Endothelial cell of umbilical vein (primary cell): ENCODE measurements at regions not wholly inside any gene's neighbourhood (a gene's known extent, or its start where the extent isn't known, plus 50 kb on each side); places are given as distances from the start of the nearest gene placed in this dataset.

Source experiments
- BruUV-seq: library from RNA; stranded (reverse); fragments of 400-500 nt; replicated peaks from 2 replicates; lab custom pipeline; 2021; lab: Mats Ljungman, UMichigan
- CTCF ChIA-PET: fragments of 300-600, 350-600 bp; sonication (Branson Sonifier 250); formaldehyde crosslinking; loops from one replicate; lab custom pipeline; 2021; ENCODE audit warnings: antibody characterized with exemption, inconsistent platforms; lab: Charles Lee
- POLR2A ChIA-PET: fragments of 300-600, 350-600 bp; sonication (Branson Sonifier 250); formaldehyde crosslinking; loops from one replicate; lab custom pipeline; 2021; ENCODE audit warnings: antibody characterized with exemption, inconsistent platforms; lab: Charles Lee
- DNase-seq: peaks from one replicate; pipeline ENCODE4 v3.0.0-alpha.2; 2011; ENCODE audit warnings: low read depth, low spot score
- FAIRE-seq: peaks from 2 replicates; lab custom pipeline; 2011; peaks lifted over from hg19 to GRCh38; lab: Jason Lieb, UNC
- H2AFZ ChIP-seq: 2 replicates; pipeline ENCODE4 v1.6.0; 2012; ENCODE audit warnings: low read depth, low read length, control low read depth, inconsistent platforms
- H3K27ac ChIP-seq: 2 replicates; pipeline ENCODE4 v1.5.1; 2011; ENCODE audit warnings: low read depth, mild to moderate bottlenecking, control low read depth, low read length, moderate library complexity; ENCODE audit not compliant: insufficient read depth
- H3K27me3 ChIP-seq, 2 experiments: 2 replicates each; pipeline versions ENCODE4 v1.6.0 to v1.6.1; 2011; ENCODE audit warnings: low read length in 2 of 2, mixed read lengths in 1 of 2; ENCODE audit not compliant: control insufficient read depth in 2 of 2, insufficient read depth in 2 of 2
- H3K36me3 ChIP-seq, 2 experiments: 2 replicates in 1 of 2; 3 replicates in 1 of 2; pipeline ENCODE4 v1.5.1; 2011; ENCODE audit warnings: low read length in 2 of 2, mild to moderate bottlenecking in 1 of 2, moderate library complexity in 1 of 2; ENCODE audit not compliant: control insufficient read depth in 2 of 2, insufficient read depth in 2 of 2; ENCODE audit errors: extremely low read depth in 1 of 2
- H3K4me1 ChIP-seq: 3 replicates; pipeline ENCODE4 v1.5.1; 2011; ENCODE audit warnings: mild to moderate bottlenecking, low read length; ENCODE audit not compliant: control insufficient read depth, insufficient read depth; ENCODE audit errors: extremely low read depth
- H3K4me2 ChIP-seq: 2 replicates; pipeline ENCODE4 v1.6.1; 2011; ENCODE audit warnings: low read length, control low read depth, mixed read lengths; ENCODE audit not compliant: insufficient read depth
- H3K4me3 ChIP-seq, 3 experiments: fragments of 200-600 bp in 1 of 3; sonication (generic), shearing (Covaris generic) in 1 of 3; replicated peaks in 1 of 3; 2 replicates each; pipeline ENCODE4 v1.5.1; 2011 to 2016; ENCODE audit warnings: control low read depth in 3 of 3, low read length in 3 of 3, mild to moderate bottlenecking in 2 of 3, inconsistent platforms in 1 of 3, low read depth in 1 of 3, moderate library complexity in 1 of 3; ENCODE audit not compliant: insufficient read depth in 1 of 3
- H3K79me2 ChIP-seq: 2 replicates; pipeline ENCODE4 v1.6.0; 2012; ENCODE audit warnings: low read length, inconsistent platforms; ENCODE audit not compliant: control insufficient read depth, insufficient read depth
- H3K9ac ChIP-seq: replicated peaks from 2 replicates; pipeline ENCODE3; 2011; ENCODE audit warnings: low read length, control low read depth; ENCODE audit not compliant: insufficient read depth; ENCODE audit errors: extremely low read depth
- H3K9me1 ChIP-seq: replicated peaks from 3 replicates; pipeline ENCODE4 v1.6.0; 2011; ENCODE audit warnings: mild to moderate bottlenecking, low read length; ENCODE audit not compliant: control insufficient read depth, insufficient read depth; ENCODE audit errors: extremely low read depth
- H3K9me3 ChIP-seq: replicated peaks from 2 replicates; pipeline ENCODE4 v1.5.1; 2012; ENCODE audit warnings: low read length, inconsistent platforms; ENCODE audit not compliant: control insufficient read depth, insufficient read depth
- H4K20me1 ChIP-seq: replicated peaks from 2 replicates; pipeline ENCODE3; 2011; ENCODE audit warnings: mild to moderate bottlenecking, low read length; ENCODE audit not compliant: control insufficient read depth, insufficient read depth; ENCODE audit errors: extremely low read depth
- EZH2 ChIP-seq: IDR thresholded peaks from 2 replicates; pipeline ENCODE4 v1.6.1; 2012; ENCODE audit warnings: borderline replicate concordance, low read depth, mild to moderate bottlenecking, moderate library complexity, low read length, inconsistent platforms; ENCODE audit not compliant: severe bottlenecking
- FOS ChIP-seq: IDR thresholded peaks from 2 replicates; pipeline ENCODE4 v1.6.1; 2011; ENCODE audit warnings: mild to moderate bottlenecking, low read length, moderate library complexity, borderline replicate concordance; ENCODE audit not compliant: insufficient read depth
- GATA2 ChIP-seq: IDR thresholded peaks from 2 replicates; pipeline ENCODE4 v1.7.0; 2011; ENCODE audit warnings: low read depth, mild to moderate bottlenecking, moderate library complexity, mixed read lengths, low read length; ENCODE audit not compliant: insufficient read length, insufficient read depth
- JUN ChIP-seq: IDR thresholded peaks from 2 replicates; pipeline ENCODE4 v1.6.1; 2011; ENCODE audit warnings: borderline replicate concordance, low read depth; ENCODE audit not compliant: insufficient read length, insufficient read depth
- MAX ChIP-seq: IDR thresholded peaks from 2 replicates; pipeline ENCODE4 v1.6.1; 2011; ENCODE audit not compliant: insufficient read depth, insufficient read length
- MYC ChIP-seq: IDR thresholded peaks from one replicate; pipeline ENCODE4 v1.6.1; 2011; ENCODE audit warnings: mild to moderate bottlenecking, low read depth, low read length
- POLR2A ChIP-seq: IDR thresholded peaks from 2 replicates; pipeline ENCODE4 v1.6.1; 2012; ENCODE audit warnings: low read depth, mild to moderate bottlenecking, control low read depth, low read length
- POLR2AphosphoS5 ChIP-seq: IDR thresholded peaks from 2 replicates; pipeline ENCODE4 v1.6.1; 2012; ENCODE audit warnings: low read depth, mild to moderate bottlenecking, control low read depth, low read length, moderate library complexity; ENCODE audit not compliant: insufficient read depth
- dilution Hi-C: fragments of 300-500 bp; cut with MboI; formaldehyde crosslinking; loops from one replicate; pipeline ENCODE4 v1.15.0; 2019; ENCODE audit warnings: low sequenced_read_pairs; ENCODE audit not compliant: extremely low pct_ligation_motif_present
- intact Hi-C: fragments of 100-400 bp; cut with micrococcal nuclease; formaldehyde crosslinking; loops from one replicate; pipeline ENCODE4 v1.10.0; 2022
- TF ChIP-seq, protein P1 (sequence below), 2 donors: IDR thresholded peaks; 1 replicate in 1 of 2; 2 replicates in 1 of 2; pipeline ENCODE4 v1.5.1; 2011; ENCODE audit warnings: low read length in 2 of 2, mild to moderate bottlenecking in 2 of 2, moderate library complexity in 2 of 2, control low read depth in 1 of 2, inconsistent platforms in 1 of 2, low read depth in 1 of 2; ENCODE audit not compliant: insufficient read depth in 1 of 2; ENCODE audit errors: extremely low read depth in 1 of 2

DNA sequence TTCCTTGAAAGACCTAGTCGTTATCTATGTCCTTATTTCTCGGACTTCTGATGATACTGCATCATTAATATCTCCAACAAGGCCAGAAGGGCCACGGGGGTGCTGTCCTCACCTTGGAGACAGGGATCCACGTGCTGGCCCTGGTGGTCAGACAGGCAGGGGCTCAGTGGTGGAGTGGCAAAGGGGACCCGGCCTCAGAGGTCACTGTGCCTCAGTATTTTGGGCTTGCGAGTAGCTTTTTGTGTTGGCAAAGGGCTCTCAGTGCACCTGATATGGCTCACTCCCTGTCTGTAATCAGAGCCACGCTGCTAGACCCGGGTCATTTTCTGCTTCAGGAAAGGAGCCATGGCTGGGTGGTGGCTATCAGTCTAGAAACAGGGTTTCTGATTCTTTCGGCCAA is 135.1 kb downstream of the GADD45G start:
- H3K4me2 ChIP-seq = no peak overlapping the region
- no peaks in the 10 kb centered on the region for H3K4me1 ChIP-seq
- H3K27me3 ChIP-seq = no peaks in the 10 kb centered on the region
- DNase-seq (no peak), FAIRE-seq (no peak)
- no TSS peak for BruUV-seq
- H3K4me3 ChIP-seq = no peak overlapping the region
- ChIA-PET CTCF (interaction anchor here (1.6 kb wide), 1 partner anchor 24 kb away, joined by 4 read pairs; no protein-coding TSS in a partner anchor), POLR2A (no interaction called here)
- H2AFZ ChIP-seq = no peak overlapping the region
- no peaks in the 10 kb centered on the region for H3K9me3 ChIP-seq
- H3K9me1 ChIP-seq = no peaks in the 10 kb centered on the region
- H3K36me3 ChIP-seq = no peaks in the 10 kb centered on the region
- intact Hi-C loops (no loop called here), dilution Hi-C loops (no loop called here)
- TF ChIP-seq FOS (no peak), MYC (no peak), POLR2AphosphoS5 (no peak), POLR2A (no peak), EZH2 (no peak)
- H4K20me1 ChIP-seq = no peaks in the 10 kb centered on the region
- H3K9ac ChIP-seq = no peak overlapping the region
- no peaks in the 10 kb centered on the region for H3K79me2 ChIP-seq
- no peak overlapping the region for H3K27ac ChIP-seq

- Histone ChIP-seq H2AFZ (no peak overlapping the region), H3K4me2 (no peak overlapping the region), H3K4me3 (no peak overlapping the region), H3K79me2 (no peaks in the 10 kb centered on the region), H3K9me3 (no peaks in the 10 kb centered on the region), H3K27me3 (no peaks in the 10 kb centered on the region), H3K9me1 (no peaks in the 10 kb centered on the region), H3K27ac (no peak overlapping the region), H3K36me3 (no peaks in the 10 kb centered on the region), H4K20me1 (no peaks in the 10 kb centered on the region), H3K9ac (no peak overlapping the region), H3K4me1 (no peaks in the 10 kb centered on the region)
- BruUV-seq = no TSS peak
- FAIRE-seq = no peak
- DNase-seq = no peak
- ChIA-PET CTCF (no interaction called here), POLR2A (no interaction called here)
- TF ChIP-seq JUN (no peak), POLR2AphosphoS5 (no peak), FOS (no peak), MAX (no peak), EZH2 (no peak), POLR2A (no peak), MYC (no peak), GATA2 (no peak)
- TF ChIP-seq, protein P1, sequence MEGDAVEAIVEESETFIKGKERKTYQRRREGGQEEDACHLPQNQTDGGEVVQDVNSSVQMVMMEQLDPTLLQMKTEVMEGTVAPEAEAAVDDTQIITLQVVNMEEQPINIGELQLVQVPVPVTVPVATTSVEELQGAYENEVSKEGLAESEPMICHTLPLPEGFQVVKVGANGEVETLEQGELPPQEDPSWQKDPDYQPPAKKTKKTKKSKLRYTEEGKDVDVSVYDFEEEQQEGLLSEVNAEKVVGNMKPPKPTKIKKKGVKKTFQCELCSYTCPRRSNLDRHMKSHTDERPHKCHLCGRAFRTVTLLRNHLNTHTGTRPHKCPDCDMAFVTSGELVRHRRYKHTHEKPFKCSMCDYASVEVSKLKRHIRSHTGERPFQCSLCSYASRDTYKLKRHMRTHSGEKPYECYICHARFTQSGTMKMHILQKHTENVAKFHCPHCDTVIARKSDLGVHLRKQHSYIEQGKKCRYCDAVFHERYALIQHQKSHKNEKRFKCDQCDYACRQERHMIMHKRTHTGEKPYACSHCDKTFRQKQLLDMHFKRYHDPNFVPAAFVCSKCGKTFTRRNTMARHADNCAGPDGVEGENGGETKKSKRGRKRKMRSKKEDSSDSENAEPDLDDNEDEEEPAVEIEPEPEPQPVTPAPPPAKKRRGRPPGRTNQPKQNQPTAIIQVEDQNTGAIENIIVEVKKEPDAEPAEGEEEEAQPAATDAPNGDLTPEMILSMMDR (IDR thresholded peaks at IDR 0.05; ENCODE audit: extremely low read depth in 1 of 2, insufficient read depth in 1 of 2, low read depth in 1 of 2, low read length in 2 of 2) = no peak
- intact Hi-C loops = no loop called here
- dilution Hi-C loops = no loop called here
These were observed 135.9 kb downstream of the GADD45G start for GRCh38 chr9:89740722-89741121.
